GM12865 (cell line): ENCODE measurements at regions not wholly inside any gene's neighbourhood (a gene's known extent, or its start where the extent isn't known, plus 50 kb on each side); places are given as distances from the start of the nearest gene placed in this dataset.

ENCODE experiments used
- DNase-seq: peaks from one replicate; pipeline ENCODE4 v3.0.0; 2010; ENCODE audit warnings: low read depth
- H3K4me3 ChIP-seq: 2 replicates; pipeline ENCODE4 v1.5.1; 2011; ENCODE audit warnings: mild to moderate bottlenecking, low read depth, low read length, control low read depth
- TF ChIP-seq, protein P1 (sequence below): IDR thresholded peaks from 2 replicates; pipeline ENCODE4 v1.5.1; 2011; ENCODE audit warnings: low read length, control low read depth, low read depth, inconsistent platforms; ENCODE audit not compliant: insufficient read depth; ENCODE audit errors: missing control alignments

DNA sequence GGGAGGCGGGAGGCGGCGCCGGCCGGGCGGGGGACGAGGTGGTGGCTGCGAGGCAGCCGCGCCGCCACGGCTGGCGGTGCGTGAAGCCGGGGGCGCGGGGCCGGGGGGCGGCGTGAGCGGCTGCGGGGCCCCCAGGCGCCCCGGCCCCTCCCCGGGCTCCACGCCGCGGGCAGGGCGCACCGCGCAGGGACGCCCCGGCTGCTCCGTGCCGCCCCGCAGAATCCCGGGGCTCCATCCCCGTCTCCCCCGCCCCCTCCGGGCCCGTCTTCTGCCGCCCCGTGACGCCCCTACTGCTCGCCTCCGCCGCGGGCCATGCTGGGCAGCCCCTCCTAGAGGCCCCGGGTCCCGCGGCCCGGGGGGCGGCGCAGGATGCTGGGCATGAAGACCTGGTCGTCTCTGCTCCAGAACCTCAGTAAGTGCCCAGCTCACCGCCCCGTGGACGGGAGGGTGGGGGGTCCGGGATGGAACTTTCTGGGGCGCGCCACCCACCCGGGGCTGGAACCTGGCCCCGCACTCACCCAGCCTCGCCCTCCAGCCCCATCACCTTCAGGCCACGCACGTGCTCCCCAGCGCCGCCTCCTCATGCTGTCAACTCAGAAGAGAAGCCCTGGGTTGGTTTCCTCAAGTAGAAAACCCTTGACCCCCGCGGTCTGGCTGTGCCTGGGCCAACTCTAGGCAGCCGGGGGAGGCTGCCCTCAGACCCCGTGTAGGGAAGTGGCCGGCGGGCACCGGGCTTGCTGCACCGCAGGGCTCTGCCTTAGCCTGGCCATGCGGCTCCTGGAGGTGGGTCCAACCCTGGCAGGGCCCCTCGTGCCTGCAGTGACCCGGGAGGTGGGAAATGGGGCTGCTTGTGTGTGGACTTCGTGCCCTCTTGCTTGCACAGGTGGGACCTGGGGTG lies 150.2 kb upstream of the GSE1 start:
- TF ChIP-seq, protein P1, sequence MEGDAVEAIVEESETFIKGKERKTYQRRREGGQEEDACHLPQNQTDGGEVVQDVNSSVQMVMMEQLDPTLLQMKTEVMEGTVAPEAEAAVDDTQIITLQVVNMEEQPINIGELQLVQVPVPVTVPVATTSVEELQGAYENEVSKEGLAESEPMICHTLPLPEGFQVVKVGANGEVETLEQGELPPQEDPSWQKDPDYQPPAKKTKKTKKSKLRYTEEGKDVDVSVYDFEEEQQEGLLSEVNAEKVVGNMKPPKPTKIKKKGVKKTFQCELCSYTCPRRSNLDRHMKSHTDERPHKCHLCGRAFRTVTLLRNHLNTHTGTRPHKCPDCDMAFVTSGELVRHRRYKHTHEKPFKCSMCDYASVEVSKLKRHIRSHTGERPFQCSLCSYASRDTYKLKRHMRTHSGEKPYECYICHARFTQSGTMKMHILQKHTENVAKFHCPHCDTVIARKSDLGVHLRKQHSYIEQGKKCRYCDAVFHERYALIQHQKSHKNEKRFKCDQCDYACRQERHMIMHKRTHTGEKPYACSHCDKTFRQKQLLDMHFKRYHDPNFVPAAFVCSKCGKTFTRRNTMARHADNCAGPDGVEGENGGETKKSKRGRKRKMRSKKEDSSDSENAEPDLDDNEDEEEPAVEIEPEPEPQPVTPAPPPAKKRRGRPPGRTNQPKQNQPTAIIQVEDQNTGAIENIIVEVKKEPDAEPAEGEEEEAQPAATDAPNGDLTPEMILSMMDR: no peak
- no peak for DNase-seq
- no peak overlapping the region for H3K4me3 ChIP-seq

DNA sequence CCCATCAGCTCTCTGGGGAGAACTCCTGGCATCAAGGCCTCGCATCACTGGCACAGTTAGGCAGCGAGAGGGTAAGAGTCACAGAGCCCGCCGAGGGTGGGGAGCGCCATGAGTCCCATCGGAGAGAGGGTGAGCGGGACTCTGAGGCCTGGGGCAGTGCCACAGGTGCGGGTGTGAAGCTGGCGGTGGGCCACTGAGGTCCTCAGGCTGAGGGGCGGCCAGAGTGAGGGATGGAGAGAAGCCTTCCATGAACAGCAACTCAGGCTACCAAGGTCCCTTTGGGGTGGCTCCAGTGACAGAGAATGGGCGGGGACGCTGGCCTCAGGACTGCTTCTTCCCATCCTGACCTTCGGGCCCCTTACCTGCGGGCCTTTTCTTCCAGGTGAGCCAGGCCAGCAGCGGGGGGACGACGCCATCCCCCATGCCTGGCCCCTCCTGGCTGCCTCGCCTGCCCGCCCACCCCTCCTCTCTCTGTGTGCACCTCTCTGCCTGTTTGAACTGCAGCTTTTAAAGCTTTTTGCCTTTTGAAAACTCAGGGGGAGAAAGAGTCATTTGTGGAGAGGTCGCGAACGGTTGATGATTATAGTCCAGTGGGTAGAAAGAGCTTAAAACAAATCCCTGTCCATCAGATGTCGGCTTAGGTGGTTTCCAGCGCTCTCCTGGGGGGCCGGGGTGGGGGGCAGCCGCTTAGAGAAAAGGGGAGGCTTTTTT lies 149.3 kb upstream of the GSE1 start:
- DNase-seq: no peak
- TF ChIP-seq, protein P1: no peak
- no peak overlapping the region for H3K4me3 ChIP-seq

DNA sequence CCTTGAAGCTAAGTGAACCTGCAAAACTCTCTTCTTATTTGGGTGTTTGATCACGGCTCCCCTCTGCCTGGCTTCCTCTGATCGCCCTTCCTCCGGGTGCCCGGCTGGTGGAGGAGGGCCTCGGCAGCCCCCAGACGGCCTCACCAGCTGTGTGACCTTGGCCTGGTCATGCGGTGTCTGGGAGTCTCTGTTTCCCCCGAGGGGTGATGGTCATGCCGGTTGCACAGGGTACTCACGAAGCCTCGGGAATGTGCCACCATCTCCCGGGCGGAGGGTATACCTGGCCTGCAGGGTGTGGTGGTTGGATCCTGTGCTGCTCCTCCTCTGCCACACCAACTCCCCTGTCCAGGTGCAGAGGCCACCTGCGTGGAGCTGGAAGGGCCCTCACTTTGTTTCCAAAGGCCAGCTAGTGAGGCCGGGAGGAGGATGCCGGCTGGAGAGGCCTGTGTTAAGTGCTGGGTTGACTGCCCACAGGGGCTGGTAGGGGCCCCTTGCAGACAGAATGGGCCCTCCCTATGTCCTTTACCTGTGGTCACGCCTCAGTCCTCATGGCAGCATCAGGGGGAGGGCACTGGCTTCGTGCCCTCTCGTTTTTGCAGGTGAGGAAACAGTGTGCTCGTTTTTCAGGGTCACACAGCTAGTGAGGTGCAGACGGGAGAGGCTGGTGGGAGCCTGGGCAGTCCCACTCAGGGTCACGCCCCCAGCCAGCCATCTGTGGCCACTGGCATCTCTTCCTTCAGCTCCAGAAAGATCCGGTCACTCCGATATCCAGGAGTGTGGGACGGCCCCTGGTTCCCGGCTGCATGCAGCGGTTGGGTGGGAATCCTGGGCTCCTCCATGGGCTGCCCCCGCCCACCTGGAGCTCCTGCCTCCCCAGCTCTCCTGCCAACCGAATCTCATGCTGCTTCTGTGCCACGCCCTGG lies 148.5 kb upstream of the GSE1 start:
- DNase-seq: no peak
- H3K4me3 ChIP-seq: no peak overlapping the region
- TF ChIP-seq, protein P1: no peak

DNA sequence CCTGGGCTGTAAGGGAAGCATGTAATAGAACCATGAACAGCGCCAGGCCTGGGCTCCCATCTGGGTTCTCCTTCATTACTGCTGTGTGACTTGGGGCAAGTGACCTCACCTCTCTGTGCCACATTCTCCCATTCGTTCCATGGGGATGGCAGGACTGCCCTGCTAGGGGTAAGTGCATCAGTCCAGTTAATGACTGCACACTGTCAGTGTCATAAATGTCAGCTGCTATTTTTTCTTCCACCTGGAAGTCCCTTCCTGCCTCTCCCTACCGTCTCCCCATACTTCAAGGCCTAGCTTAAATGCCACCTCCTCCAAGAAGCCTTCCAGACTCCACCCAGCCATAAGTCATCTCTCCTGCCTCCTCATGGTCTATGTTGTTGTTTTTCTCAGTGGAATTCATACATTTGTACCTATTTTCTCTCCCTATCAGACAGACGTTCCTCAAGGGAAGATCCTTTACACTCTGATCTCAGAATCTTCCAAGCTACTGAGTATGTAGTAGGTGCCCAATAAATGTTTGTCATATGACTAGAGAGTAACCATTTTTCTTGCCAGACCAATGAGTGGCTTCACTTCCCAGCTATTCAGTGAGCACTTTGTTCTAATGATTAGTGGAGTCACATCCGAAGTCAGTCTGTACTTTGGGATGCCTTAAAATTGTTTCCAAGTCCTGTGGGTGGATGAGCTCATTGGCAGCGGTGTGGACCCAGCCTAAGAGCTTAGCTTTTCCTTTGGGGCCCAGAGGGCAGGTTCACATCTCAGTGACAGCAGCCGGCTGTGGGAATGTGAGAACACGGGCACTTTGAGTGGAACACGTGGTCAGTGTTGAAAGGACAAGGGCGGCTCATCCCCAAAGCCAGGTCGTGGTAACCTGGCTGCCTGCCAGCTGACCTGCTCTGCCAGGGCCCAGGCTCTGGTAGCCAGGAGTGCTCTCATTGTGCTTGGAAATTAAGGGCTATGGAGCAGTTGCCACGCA lies 147.5 kb upstream of the GSE1 start:
- no peak for DNase-seq
- H3K4me3 ChIP-seq: no peak overlapping the region
- TF ChIP-seq, protein P1: no peak

DNA sequence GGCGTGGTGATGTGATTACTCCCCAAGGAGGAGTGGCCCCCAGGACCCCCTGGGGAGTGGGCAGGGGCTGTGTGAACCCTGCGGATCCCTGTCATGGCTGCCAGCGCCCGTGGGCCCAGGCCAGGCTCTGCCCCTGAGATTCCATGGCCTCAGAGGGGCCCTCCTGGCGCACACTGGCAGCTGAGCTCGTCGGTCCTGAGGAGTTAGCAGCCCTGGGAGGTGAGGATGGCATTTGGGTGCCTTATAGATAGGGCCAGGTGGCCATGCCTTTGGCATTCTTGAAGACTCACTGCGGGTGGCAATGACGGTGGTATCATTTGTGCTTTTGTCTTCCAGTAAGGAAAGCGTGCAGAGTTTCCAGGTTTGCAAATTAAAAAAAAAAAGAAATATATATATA lies 146.8 kb upstream of the GSE1 start:
- DNase-seq: no peak
- H3K4me3 ChIP-seq: no peak overlapping the region
- TF ChIP-seq, protein P1: no peak
